ENCODE measurements at regions not wholly inside any gene's neighbourhood (a gene's known extent, or its start where the extent isn't known, plus 50 kb on each side); places are given as distances from the start of the nearest gene placed in this dataset.

- peak; percentile 78 to 85 for DNase-seq (ENCODE audit: low read depth in 1 of 2, low spot score in 1 of 2)
- TF ChIP-seq, protein P1, sequence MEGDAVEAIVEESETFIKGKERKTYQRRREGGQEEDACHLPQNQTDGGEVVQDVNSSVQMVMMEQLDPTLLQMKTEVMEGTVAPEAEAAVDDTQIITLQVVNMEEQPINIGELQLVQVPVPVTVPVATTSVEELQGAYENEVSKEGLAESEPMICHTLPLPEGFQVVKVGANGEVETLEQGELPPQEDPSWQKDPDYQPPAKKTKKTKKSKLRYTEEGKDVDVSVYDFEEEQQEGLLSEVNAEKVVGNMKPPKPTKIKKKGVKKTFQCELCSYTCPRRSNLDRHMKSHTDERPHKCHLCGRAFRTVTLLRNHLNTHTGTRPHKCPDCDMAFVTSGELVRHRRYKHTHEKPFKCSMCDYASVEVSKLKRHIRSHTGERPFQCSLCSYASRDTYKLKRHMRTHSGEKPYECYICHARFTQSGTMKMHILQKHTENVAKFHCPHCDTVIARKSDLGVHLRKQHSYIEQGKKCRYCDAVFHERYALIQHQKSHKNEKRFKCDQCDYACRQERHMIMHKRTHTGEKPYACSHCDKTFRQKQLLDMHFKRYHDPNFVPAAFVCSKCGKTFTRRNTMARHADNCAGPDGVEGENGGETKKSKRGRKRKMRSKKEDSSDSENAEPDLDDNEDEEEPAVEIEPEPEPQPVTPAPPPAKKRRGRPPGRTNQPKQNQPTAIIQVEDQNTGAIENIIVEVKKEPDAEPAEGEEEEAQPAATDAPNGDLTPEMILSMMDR (IDR thresholded peaks at IDR 0.05; ENCODE audit: insufficient read depth, low read length), result no peak
- TF ChIP-seq SPI1 (IDR thresholded peaks at IDR 0.05; ENCODE audit: borderline replicate concordance, low read depth) (no peak), REST (IDR thresholded peaks at IDR 0.05; ENCODE audit: insufficient replicate concordance, low read depth) (peak; percentile 41), GABPA (IDR thresholded peaks at IDR 0.05; ENCODE audit: low read depth) (0 out of 2 replicates have a peak, but pooled peaks have one; percentile 30), POLR2AphosphoS5 (IDR thresholded peaks at IDR 0.05; ENCODE audit: low read depth) (no peak)
- Histone ChIP-seq H3K27ac (replicated peaks) (peak overlapping the region; percentile 62), H3K27me3 (ENCODE audit: insufficient read depth, poor library complexity, severe bottlenecking) (no peaks in the 10 kb centered on the region), H3K4me3 (replicated peaks; ENCODE audit: insufficient read depth, low read length) (no peak overlapping the region)
These were observed 72.8 kb downstream of the ETS2 start for GRCh38 chr21:38878379-38879179.

GRCh38 chr21:38875694-38876492, 70.2 kb downstream of the ETS2 start:
- H3K27me3 ChIP-seq (ENCODE audit: insufficient read depth, poor library complexity, severe bottlenecking), result no peaks in the 10 kb centered on the region
- no peak for TF ChIP-seq POLR2AphosphoS5 (IDR thresholded peaks at IDR 0.05; ENCODE audit: low read depth)
- TF ChIP-seq SPI1 (IDR thresholded peaks at IDR 0.05; ENCODE audit: borderline replicate concordance, low read depth), result no peak
- TF ChIP-seq, protein P1 (IDR thresholded peaks at IDR 0.05; ENCODE audit: insufficient read depth, low read length), result no peak
- no peak for TF ChIP-seq GABPA (IDR thresholded peaks at IDR 0.05; ENCODE audit: low read depth)
- peak in 1 of 2 experiments; percentile 52 for DNase-seq (ENCODE audit: low read depth in 1 of 2, low spot score in 1 of 2)
- H3K27ac ChIP-seq (replicated peaks), result peak overlapping the region; percentile 10; the same call in 1 of the 2 replicates
- H3K4me3 ChIP-seq (replicated peaks; ENCODE audit: insufficient read depth, low read length), result no peak overlapping the region

Measured in HL-60 (cell line).